HEK293 (cell line): ENCODE measurements at regions not wholly inside any gene's neighbourhood (a gene's known extent, or its start where the extent isn't known, plus 50 kb on each side); places are given as distances from the start of the nearest gene placed in this dataset.

ENCODE experiments used
- CTCF ChIA-PET: fragments of 350-600 bp; formaldehyde crosslinking; extraction: SDS; loops from one replicate; lab custom pipeline; 2021; ENCODE audit warnings: antibody characterized with exemption; lab: Yijun Ruan, JAX
- POLR2A ChIA-PET: fragments of 300-600 bp; formaldehyde crosslinking; extraction: SDS; loops from one replicate; lab custom pipeline; 2020; ENCODE audit warnings: antibody characterized with exemption, inconsistent platforms; lab: Yijun Ruan, JAX
- H3K27ac ChIP-seq: fragments of 200-500 bp; sonication (Bioruptor generic); 2 replicates; pipeline ENCODE4 v1.5.1; 2014; ENCODE audit warnings: low read depth, low read length, control low read depth, inconsistent platforms; ENCODE audit errors: extremely low read depth
- H3K36me3 ChIP-seq, 2 experiments: fragments of 200-500 bp in 1 of 2; sonication (Bioruptor generic) in 1 of 2; 1 replicate in 1 of 2; 2 replicates in 1 of 2; pipeline ENCODE4 v1.5.1; 2014 to 2017; ENCODE audit warnings: inconsistent platforms in 2 of 2, low read length in 2 of 2; ENCODE audit not compliant: control insufficient read depth in 2 of 2, insufficient read depth in 1 of 2
- H3K4me1 ChIP-seq: fragments of 200-500 bp; sonication (Bioruptor generic); 2 replicates; pipeline ENCODE4 v1.5.1; 2014; ENCODE audit warnings: mild to moderate bottlenecking, low read length, inconsistent platforms; ENCODE audit not compliant: control insufficient read depth, insufficient read depth
- H3K4me3 ChIP-seq: 2 replicates; pipeline ENCODE4 v1.5.1; 2011; ENCODE audit warnings: low read depth, mild to moderate bottlenecking, control low read depth, low read length, moderate library complexity
- H3K9me3 ChIP-seq: fragments of 200-500 bp; sonication (Bioruptor generic); 2 replicates; pipeline ENCODE4 v1.5.1; 2014; ENCODE audit warnings: low read depth, low read length, inconsistent platforms; ENCODE audit not compliant: control insufficient read depth, insufficient read depth
- EGR2 ChIP-seq: fragments of 450-650 bp; formaldehyde crosslinking; IDR thresholded peaks from 2 replicates; pipeline ENCODE4 v1.5.1; 2016; ENCODE audit warnings: low read depth, missing biosample characterization, missing genetic modification characterization
- GFI1B ChIP-seq: fragments of 450-650 bp; formaldehyde crosslinking; IDR thresholded peaks from 2 replicates; pipeline ENCODE4 v1.5.1; 2016; ENCODE audit warnings: missing biosample characterization, missing genetic modification characterization
- HOXA7 ChIP-seq: sonication (generic); formaldehyde crosslinking; IDR thresholded peaks from 2 replicates; pipeline ENCODE4 v1.8.1; 2022; ENCODE audit warnings: missing genetic modification reagents, borderline replicate concordance
- KLF8 ChIP-seq: fragments of 450-650 bp; formaldehyde crosslinking; IDR thresholded peaks from 2 replicates; pipeline ENCODE4 v1.5.1; 2016; ENCODE audit warnings: missing biosample characterization, missing genetic modification characterization
- MEIS1 ChIP-seq: sonication (generic); formaldehyde crosslinking; IDR thresholded peaks from 2 replicates; pipeline ENCODE4 v1.8.1; 2022; ENCODE audit warnings: missing genetic modification reagents, mild to moderate bottlenecking, borderline replicate concordance
- RBAK ChIP-seq: fragments of 450-650 bp; formaldehyde crosslinking; IDR thresholded peaks from 2 replicates; pipeline ENCODE4 v1.5.1; 2016; ENCODE audit warnings: missing biosample characterization, missing genetic modification characterization
- YY1 ChIP-seq: fragments of 450-650 bp; formaldehyde crosslinking; IDR thresholded peaks from 2 replicates; pipeline ENCODE4 v1.5.1; 2018; ENCODE audit warnings: missing biosample characterization, missing genetic modification characterization
- ZIC2 ChIP-seq: fragments of 450-650 bp; formaldehyde crosslinking; IDR thresholded peaks from 2 replicates; pipeline ENCODE4 v1.5.1; 2016; ENCODE audit warnings: missing biosample characterization, missing genetic modification characterization
- ZNF169 ChIP-seq: fragments of 450-650 bp; formaldehyde crosslinking; IDR thresholded peaks from 2 replicates; pipeline ENCODE4 v1.5.1; 2016; ENCODE audit warnings: missing biosample characterization, missing genetic modification characterization
- ZNF223 ChIP-seq: fragments of 450-650 bp; formaldehyde crosslinking; IDR thresholded peaks from 2 replicates; pipeline ENCODE4 v1.5.1; 2016; ENCODE audit warnings: missing biosample characterization, missing genetic modification characterization
- ZNF23 ChIP-seq: fragments of 450-650 bp; formaldehyde crosslinking; IDR thresholded peaks from 2 replicates; pipeline ENCODE4 v1.5.1; 2016; ENCODE audit warnings: missing biosample characterization, missing genetic modification characterization, borderline replicate concordance
- ZNF248 ChIP-seq: fragments of 450-650 bp; formaldehyde crosslinking; IDR thresholded peaks from 2 replicates; pipeline ENCODE4 v1.5.1; 2017; ENCODE audit warnings: missing biosample characterization, missing genetic modification characterization
- ZNF341 ChIP-seq: fragments of 450-650 bp; formaldehyde crosslinking; IDR thresholded peaks from 2 replicates; pipeline ENCODE4; 2016; ENCODE audit warnings: low read depth, missing biosample characterization, missing genetic modification characterization
- ZNF350 ChIP-seq: fragments of 450-650 bp; formaldehyde crosslinking; IDR thresholded peaks from 2 replicates; pipeline ENCODE4 v1.5.0; 2017; ENCODE audit warnings: missing biosample characterization, mild to moderate bottlenecking, missing genetic modification characterization
- ZNF37A ChIP-seq: fragments of 450-650 bp; IDR thresholded peaks from 2 replicates; pipeline ENCODE4 v1.5.1; 2018; ENCODE audit warnings: missing biosample characterization, missing genetic modification characterization
- ZNF394 ChIP-seq: fragments of 450-650 bp; formaldehyde crosslinking; IDR thresholded peaks from 2 replicates; pipeline ENCODE4 v1.5.1; 2016; ENCODE audit warnings: missing biosample characterization, missing genetic modification characterization, mild to moderate bottlenecking, moderate library complexity, borderline replicate concordance
- ZNF501 ChIP-seq: fragments of 450-650 bp; formaldehyde crosslinking; IDR thresholded peaks from 2 replicates; pipeline ENCODE4 v1.5.1; 2016; ENCODE audit warnings: missing biosample characterization, missing genetic modification characterization
- ZNF510 ChIP-seq: fragments of 450-650 bp; formaldehyde crosslinking; IDR thresholded peaks from 2 replicates; pipeline ENCODE4 v1.5.1; 2018; ENCODE audit warnings: mild to moderate bottlenecking, missing genetic modification characterization, missing biosample characterization; ENCODE audit not compliant: insufficient replicate concordance
- ZNF529 ChIP-seq: fragments of 450-650 bp; formaldehyde crosslinking; IDR thresholded peaks from 2 replicates; pipeline ENCODE4 v1.5.1; 2017; ENCODE audit warnings: missing genetic modification characterization, missing biosample characterization; ENCODE audit not compliant: insufficient replicate concordance
- ZNF571 ChIP-seq: fragments of 450-650 bp; formaldehyde crosslinking; IDR thresholded peaks from 2 replicates; pipeline ENCODE4 v1.5.0; 2017; ENCODE audit warnings: missing biosample characterization, missing genetic modification characterization
- ZNF654 ChIP-seq: fragments of 450-650 bp; formaldehyde crosslinking; IDR thresholded peaks from 2 replicates; pipeline ENCODE4 v1.5.1; 2016; ENCODE audit warnings: low read depth, missing biosample characterization, missing genetic modification characterization
- ZNF660 ChIP-seq: fragments of 450-650 bp; IDR thresholded peaks from 2 replicates; pipeline ENCODE4 v1.5.1; 2018; ENCODE audit warnings: missing biosample characterization, mild to moderate bottlenecking, missing genetic modification characterization
- ZNF670 ChIP-seq: fragments of 450-650 bp; formaldehyde crosslinking; IDR thresholded peaks from 2 replicates; pipeline ENCODE4 v1.5.1; 2016; ENCODE audit warnings: missing biosample characterization, missing genetic modification characterization, low read depth
- TF ChIP-seq, protein P1 (sequence below): fragments of 450-650 bp; formaldehyde crosslinking; IDR thresholded peaks from 2 replicates; pipeline ENCODE4 v1.5.1; 2016; ENCODE audit warnings: missing biosample characterization, missing genetic modification characterization, low read depth
- TF ChIP-seq, protein P2 (sequence below): fragments of 450-650 bp; formaldehyde crosslinking; IDR thresholded peaks from 2 replicates; pipeline ENCODE4 v1.5.1; 2016; ENCODE audit warnings: missing biosample characterization, missing genetic modification characterization
- TF ChIP-seq, protein P3 (sequence below): fragments of 450-650 bp; formaldehyde crosslinking; IDR thresholded peaks from 2 replicates; pipeline ENCODE4 v1.5.1; 2016; ENCODE audit warnings: missing biosample characterization, missing genetic modification characterization
- TF ChIP-seq, protein P4 (sequence below): fragments of 450-650 bp; formaldehyde crosslinking; IDR thresholded peaks from 2 replicates; pipeline ENCODE4 v1.5.1; 2016; ENCODE audit warnings: missing biosample characterization, missing genetic modification characterization
- TF ChIP-seq, protein P5 (sequence below): fragments of 450-650 bp; formaldehyde crosslinking; IDR thresholded peaks from 2 replicates; pipeline ENCODE4 v1.5.1; 2017; ENCODE audit warnings: missing biosample characterization, mild to moderate bottlenecking, missing genetic modification characterization, moderate library complexity

DNA sequence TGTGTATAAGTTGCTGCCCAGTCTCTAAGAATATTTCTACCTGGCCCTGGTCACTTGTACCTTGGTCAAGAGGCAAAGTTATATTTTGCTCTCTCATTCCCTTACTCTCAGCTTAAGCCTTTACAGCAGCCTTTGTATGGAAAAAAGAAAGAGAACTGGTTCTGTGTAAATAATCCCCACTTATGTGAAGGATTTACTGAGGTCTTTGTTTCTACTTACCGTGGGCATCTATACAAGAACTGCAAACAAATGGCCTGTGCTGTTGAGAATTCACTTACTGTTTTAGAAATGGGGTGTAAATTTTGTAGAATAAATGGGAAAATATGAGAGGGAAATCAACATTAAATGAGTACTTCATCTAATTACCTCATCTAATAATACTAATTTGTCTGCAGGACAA, 267.4 kb downstream of the PCDH20 start:
- Histone ChIP-seq H3K27ac (no peak overlapping the region), H3K4me1 (no peaks in the 10 kb centered on the region), H3K4me3 (no peak overlapping the region), H3K9me3 (no peaks in the 10 kb centered on the region), H3K36me3 (no peaks in the 10 kb centered on the region)
- ChIA-PET POLR2A (no interaction called here), CTCF (no interaction called here)
- TF ChIP-seq, protein P1, sequence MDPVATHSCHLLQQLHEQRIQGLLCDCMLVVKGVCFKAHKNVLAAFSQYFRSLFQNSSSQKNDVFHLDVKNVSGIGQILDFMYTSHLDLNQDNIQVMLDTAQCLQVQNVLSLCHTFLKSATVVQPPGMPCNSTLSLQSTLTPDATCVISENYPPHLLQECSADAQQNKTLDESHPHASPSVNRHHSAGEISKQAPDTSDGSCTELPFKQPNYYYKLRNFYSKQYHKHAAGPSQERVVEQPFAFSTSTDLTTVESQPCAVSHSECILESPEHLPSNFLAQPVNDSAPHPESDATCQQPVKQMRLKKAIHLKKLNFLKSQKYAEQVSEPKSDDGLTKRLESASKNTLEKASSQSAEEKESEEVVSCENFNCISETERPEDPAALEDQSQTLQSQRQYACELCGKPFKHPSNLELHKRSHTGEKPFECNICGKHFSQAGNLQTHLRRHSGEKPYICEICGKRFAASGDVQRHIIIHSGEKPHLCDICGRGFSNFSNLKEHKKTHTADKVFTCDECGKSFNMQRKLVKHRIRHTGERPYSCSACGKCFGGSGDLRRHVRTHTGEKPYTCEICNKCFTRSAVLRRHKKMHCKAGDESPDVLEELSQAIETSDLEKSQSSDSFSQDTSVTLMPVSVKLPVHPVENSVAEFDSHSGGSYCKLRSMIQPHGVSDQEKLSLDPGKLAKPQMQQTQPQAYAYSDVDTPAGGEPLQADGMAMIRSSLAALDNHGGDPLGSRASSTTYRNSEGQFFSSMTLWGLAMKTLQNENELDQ: no peak
- TF ChIP-seq HOXA7 (no peak), ZNF341 (tag by site-specific recombination) (no peak), ZNF394 (tag by site-specific recombination) (no peak), ZNF223 (no peak), ZNF169 (tag by site-specific recombination) (no peak), KLF8 (tag by site-specific recombination) (no peak), ZNF350 (tag by site-specific recombination) (no peak), ZNF670 (tag by site-specific recombination) (no peak), GFI1B (no peak), ZNF37A (no peak), ZNF654 (tag by site-specific recombination) (no peak), ZNF571 (no peak), ZNF248 (tag by site-specific recombination) (no peak)
- TF ChIP-seq, protein P2, sequence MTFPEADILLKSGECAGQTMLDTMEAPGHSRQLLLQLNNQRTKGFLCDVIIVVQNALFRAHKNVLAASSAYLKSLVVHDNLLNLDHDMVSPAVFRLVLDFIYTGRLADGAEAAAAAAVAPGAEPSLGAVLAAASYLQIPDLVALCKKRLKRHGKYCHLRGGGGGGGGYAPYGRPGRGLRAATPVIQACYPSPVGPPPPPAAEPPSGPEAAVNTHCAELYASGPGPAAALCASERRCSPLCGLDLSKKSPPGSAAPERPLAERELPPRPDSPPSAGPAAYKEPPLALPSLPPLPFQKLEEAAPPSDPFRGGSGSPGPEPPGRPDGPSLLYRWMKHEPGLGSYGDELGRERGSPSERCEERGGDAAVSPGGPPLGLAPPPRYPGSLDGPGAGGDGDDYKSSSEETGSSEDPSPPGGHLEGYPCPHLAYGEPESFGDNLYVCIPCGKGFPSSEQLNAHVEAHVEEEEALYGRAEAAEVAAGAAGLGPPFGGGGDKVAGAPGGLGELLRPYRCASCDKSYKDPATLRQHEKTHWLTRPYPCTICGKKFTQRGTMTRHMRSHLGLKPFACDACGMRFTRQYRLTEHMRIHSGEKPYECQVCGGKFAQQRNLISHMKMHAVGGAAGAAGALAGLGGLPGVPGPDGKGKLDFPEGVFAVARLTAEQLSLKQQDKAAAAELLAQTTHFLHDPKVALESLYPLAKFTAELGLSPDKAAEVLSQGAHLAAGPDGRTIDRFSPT (tag by site-specific recombination): no peak
- TF ChIP-seq, protein P3, sequence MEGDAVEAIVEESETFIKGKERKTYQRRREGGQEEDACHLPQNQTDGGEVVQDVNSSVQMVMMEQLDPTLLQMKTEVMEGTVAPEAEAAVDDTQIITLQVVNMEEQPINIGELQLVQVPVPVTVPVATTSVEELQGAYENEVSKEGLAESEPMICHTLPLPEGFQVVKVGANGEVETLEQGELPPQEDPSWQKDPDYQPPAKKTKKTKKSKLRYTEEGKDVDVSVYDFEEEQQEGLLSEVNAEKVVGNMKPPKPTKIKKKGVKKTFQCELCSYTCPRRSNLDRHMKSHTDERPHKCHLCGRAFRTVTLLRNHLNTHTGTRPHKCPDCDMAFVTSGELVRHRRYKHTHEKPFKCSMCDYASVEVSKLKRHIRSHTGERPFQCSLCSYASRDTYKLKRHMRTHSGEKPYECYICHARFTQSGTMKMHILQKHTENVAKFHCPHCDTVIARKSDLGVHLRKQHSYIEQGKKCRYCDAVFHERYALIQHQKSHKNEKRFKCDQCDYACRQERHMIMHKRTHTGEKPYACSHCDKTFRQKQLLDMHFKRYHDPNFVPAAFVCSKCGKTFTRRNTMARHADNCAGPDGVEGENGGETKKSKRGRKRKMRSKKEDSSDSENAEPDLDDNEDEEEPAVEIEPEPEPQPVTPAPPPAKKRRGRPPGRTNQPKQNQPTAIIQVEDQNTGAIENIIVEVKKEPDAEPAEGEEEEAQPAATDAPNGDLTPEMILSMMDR: no peak
- TF ChIP-seq, protein P4, sequence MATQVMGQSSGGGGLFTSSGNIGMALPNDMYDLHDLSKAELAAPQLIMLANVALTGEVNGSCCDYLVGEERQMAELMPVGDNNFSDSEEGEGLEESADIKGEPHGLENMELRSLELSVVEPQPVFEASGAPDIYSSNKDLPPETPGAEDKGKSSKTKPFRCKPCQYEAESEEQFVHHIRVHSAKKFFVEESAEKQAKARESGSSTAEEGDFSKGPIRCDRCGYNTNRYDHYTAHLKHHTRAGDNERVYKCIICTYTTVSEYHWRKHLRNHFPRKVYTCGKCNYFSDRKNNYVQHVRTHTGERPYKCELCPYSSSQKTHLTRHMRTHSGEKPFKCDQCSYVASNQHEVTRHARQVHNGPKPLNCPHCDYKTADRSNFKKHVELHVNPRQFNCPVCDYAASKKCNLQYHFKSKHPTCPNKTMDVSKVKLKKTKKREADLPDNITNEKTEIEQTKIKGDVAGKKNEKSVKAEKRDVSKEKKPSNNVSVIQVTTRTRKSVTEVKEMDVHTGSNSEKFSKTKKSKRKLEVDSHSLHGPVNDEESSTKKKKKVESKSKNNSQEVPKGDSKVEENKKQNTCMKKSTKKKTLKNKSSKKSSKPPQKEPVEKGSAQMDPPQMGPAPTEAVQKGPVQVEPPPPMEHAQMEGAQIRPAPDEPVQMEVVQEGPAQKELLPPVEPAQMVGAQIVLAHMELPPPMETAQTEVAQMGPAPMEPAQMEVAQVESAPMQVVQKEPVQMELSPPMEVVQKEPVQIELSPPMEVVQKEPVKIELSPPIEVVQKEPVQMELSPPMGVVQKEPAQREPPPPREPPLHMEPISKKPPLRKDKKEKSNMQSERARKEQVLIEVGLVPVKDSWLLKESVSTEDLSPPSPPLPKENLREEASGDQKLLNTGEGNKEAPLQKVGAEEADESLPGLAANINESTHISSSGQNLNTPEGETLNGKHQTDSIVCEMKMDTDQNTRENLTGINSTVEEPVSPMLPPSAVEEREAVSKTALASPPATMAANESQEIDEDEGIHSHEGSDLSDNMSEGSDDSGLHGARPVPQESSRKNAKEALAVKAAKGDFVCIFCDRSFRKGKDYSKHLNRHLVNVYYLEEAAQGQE: no peak

DNA sequence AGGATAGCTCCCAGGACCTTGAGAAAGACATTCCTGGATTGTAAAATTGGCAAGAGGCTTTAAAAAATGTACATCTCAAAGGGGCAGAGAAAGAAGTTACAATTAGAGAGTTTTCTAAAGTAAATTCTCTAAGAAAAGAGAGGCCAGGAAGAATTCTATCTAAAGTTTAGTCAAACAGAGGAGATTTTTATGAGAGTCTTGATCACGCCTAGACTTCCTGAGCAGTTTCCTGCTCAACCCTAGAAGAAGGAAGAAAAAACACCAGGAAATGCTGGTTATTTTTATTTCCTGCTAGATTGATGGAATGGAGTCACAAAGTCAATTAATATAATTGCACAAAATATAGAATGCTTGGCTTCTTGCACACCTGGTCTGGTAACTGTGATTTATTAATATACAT, 269.1 kb downstream of the PCDH20 start:
- H3K4me1 ChIP-seq: no peaks in the 10 kb centered on the region
- H3K27ac ChIP-seq: no peak overlapping the region
- H3K36me3 ChIP-seq: no peaks in the 10 kb centered on the region
- POLR2A ChIA-PET: no interaction called here
- no peaks in the 10 kb centered on the region for H3K9me3 ChIP-seq
- no peak overlapping the region for H3K4me3 ChIP-seq
- CTCF ChIA-PET: no interaction called here
- TF ChIP-seq ZNF23 (no peak), ZNF501 (no peak), ZNF660 (tag by site-specific recombination) (no peak), EGR2 (tag by site-specific recombination) (no peak), ZIC2 (no peak), RBAK (tag by site-specific recombination) (no peak), MEIS1 (CRISPR knock-in tag) (no peak), YY1 (tag by site-specific recombination) (no peak), ZNF510 (tag by site-specific recombination) (no peak), ZNF529 (tag by site-specific recombination) (no peak)
- TF ChIP-seq, protein P5, sequence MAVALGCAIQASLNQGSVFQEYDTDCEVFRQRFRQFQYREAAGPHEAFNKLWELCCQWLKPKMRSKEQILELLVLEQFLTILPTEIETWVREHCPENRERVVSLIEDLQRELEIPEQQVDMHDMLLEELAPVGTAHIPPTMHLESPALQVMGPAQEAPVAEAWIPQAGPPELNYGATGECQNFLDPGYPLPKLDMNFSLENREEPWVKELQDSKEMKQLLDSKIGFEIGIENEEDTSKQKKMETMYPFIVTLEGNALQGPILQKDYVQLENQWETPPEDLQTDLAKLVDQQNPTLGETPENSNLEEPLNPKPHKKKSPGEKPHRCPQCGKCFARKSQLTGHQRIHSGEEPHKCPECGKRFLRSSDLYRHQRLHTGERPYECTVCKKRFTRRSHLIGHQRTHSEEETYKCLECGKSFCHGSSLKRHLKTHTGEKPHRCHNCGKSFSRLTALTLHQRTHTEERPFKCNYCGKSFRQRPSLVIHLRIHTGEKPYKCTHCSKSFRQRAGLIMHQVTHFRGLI (tag by site-specific recombination): no peak
